NCI-H69 (cell line): ENCODE measurements at regions not wholly inside any gene's neighbourhood (a gene's known extent, or its start where the extent isn't known, plus 50 kb on each side); places are given as distances from the start of the nearest gene placed in this dataset.
"Not testable (repeated sequence)": the region's sequence is repeated elsewhere in the genome, so short reads cannot be mapped to it uniquely, and the experiment has no call there.

ENCODE experiments used
- DNase-seq: peaks from one replicate; lab custom pipeline; 2025; lab: John Stamatoyannopoulos, UW

DNA sequence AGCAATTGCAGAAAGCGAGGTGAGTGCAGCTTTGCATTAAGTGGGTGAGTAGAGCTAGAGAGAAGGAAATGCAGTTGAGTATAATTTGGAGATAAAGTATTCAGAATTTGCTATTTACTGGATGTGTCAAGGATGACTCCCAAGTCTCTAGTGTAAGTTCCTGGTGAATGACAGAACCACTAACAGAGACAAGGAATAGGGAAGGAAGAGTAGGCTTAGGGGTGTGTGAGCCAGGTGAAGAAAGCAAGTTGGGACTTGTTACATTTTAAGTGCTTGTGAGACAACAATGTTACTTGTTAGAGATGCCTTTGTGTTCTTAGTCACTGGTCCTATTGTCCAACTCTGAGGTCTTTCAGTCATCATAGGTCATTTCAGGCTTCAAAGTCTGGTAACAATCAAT lies 70.8 kb downstream of the TBC1D26 start:
- DNase-seq: not testable (repeated sequence)

DNA sequence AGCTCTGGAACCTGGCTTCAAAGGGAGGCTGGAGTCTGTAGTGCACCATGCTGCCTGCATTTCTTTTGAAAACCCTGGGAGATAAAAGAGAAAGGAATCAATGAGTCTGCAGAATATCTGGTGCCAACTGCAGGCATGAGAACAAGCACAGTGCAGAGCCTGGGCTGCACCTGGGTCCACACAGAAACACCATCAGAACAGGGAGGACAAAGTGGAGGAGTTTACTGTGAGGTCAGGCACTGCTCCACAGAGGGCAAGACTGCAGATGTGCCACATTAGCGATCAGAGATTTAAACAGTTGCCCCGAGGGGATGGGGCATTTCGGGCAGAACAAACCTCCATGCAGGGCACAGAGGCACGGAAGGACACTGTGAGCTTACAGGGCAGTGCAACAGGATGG lies 74.7 kb downstream of the TBC1D26 start:
- not testable (repeated sequence) for DNase-seq

- DNase-seq: not testable (repeated sequence)
Observed at GRCh38 chr17:15813388-15813787, 81.3 kb downstream of the TBC1D26 start.

DNA sequence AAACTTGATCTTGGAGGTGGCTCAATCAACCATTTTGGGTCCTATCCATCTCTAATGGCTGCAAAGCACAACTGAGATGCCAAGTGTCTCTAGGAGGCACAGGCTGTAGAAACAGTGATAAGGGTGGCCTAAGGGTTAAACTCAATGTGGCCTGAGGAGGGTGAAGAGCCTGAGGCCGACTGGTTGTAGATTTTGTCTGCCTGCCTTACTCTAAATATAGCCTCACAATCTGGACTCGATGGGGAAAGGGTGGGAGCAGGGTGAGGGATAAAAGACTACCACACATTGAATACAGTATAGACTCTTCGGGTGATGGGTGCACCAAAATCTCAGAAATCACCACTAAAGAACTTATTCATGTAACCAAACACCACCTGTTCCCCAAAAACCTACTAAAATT lies 81.9 kb downstream of the TBC1D26 start:
- not testable (repeated sequence) for DNase-seq

DNA sequence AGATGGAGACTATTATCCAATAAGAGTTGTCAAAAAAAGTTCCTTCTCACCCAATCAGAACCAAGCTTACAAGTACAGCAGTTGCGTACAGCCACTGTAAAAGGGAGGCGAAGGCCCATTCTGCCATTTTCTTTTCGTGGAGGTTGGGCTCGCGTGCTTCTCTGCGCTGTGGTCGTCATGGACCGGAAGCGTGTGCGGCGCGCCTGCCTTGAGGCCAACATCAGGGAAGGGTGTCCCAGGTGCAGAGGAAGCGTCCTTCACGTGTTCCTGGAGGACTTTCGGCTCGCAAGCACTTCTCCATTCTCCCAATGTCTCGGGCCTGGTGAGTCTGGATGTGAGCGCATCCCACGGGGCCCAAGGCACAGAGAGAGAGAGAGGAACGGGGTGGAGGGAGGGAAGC lies 85.8 kb downstream of the TBC1D26 start:
- DNase-seq: not testable (repeated sequence)

DNA sequence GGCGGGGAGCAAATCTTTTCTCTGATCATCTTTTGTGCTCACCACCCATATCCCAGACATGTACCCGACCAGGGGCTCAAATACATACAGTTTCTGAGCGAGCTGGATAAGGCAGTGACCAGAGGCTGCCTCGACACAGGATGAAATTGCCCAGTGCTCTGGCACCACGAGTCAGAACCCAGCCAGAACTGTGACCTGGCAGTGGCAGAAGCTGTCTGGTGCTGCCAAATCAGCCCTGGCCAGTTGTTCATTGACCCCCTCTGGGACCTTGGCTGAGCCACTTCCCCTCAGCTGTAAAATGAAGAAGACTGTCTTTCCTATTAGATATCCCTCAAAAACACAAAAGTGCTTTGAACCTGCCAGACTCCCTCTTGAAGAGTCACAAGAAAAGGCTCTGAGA lies 90.2 kb downstream of the TBC1D26 start:
- DNase-seq: not testable (repeated sequence)

DNA sequence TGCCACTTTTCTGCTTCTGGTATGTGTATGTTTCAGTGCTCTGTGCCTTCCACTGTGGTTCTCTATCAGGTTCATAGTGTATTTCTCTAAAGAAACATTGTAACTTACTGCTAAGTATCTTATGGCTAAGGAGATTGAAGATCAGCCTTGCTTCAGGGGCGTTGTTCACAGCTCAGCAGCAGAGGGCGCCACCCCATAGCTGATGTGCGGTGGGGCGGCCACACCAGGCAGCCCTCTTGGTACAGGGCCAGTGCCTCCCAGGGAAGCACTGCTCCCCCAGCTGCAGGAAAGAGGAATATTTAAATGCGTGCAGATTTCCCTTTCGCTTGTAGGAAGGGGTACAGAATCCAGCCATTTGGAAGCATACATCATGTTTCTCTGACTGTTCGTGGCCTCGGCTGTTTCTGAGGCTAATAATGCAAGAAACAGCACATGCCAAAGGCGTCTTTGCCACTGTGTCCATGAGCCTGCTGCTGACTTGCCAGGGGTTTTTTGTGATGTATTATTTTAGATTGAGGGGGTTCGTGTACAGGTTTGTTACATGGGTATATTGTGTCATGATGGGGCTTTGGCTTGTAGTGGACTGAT lies 96.7 kb downstream of the TBC1D26 start:
- DNase-seq: peak; percentile 58

DNA sequence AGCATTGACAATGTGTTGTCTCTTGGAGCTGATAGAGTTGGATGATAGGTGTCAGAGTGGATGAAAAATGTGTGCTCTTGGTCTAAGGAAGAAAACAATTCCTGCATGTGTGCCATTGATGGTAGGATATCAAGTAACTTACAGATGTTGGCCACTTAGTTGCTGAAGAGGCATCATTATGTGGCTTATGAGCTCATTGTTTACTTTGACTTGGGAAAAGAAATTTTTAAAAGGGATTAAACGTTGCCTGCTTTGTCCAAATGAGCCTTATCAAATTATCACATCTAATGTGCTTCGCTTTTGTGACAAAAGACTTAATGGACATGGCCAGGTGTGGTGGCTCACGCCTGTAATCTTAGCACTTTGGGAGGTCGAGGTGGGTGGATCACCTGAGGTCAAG lies 98.1 kb downstream of the TBC1D26 start:
- DNase-seq: peak; percentile 79

GRCh38 chr17:15831182-15831581 lies 99.1 kb downstream of the TBC1D26 start:
- not testable (repeated sequence) for DNase-seq

DNA sequence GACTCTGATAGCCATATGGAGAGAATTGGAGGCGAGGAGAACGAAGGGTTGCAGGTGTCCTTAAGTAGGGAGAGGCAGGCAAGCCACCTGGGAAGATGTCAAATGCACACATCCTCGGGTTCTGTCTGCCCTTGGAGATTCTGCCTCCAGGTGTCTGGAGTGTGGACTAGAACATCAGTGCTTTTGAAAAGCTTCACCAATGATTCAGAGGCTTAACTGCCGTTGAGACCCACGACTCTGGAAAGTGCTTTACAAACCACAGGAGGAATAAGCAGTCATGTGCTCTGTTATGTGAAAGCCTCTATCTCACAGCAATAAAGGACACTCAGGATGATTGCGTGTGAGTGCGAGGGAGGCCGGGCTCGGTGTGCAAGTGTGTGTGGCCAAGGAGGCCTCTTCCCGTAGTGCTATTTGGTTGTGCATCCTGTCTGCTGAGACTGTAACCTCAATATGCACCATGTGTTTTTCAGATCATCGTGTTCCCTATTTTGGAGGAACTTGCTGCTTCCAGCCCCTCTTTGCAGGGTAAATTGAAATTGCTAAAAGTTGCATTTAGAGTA lies 100.9 kb downstream of the TBC1D26 start:
- DNase-seq: not testable (repeated sequence)

DNA sequence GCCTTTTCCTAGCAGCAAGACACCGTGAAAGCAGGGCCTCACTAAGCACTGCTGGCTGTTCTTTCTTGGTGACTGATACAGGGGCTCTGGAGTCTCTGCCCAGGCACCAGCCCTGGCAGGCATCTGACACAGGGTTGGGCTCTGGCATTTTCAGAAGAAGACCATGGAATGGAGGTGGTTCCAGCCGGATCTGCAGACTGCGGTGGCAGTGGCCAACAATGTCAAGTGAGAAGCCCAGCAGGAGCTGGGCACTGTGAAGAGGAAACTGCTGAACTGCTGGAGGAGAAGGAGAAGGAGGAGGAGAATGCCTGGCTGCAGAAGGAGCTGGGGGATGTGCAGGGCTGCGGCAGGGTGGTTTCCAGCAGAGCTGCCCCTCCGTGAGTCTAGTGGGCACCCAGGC lies 101.8 kb downstream of the TBC1D26 start:
- DNase-seq: not testable (repeated sequence)

GRCh38 chr17:15835481-15835880 lies 103.4 kb downstream of the TBC1D26 start:
- not testable (repeated sequence) for DNase-seq

DNA sequence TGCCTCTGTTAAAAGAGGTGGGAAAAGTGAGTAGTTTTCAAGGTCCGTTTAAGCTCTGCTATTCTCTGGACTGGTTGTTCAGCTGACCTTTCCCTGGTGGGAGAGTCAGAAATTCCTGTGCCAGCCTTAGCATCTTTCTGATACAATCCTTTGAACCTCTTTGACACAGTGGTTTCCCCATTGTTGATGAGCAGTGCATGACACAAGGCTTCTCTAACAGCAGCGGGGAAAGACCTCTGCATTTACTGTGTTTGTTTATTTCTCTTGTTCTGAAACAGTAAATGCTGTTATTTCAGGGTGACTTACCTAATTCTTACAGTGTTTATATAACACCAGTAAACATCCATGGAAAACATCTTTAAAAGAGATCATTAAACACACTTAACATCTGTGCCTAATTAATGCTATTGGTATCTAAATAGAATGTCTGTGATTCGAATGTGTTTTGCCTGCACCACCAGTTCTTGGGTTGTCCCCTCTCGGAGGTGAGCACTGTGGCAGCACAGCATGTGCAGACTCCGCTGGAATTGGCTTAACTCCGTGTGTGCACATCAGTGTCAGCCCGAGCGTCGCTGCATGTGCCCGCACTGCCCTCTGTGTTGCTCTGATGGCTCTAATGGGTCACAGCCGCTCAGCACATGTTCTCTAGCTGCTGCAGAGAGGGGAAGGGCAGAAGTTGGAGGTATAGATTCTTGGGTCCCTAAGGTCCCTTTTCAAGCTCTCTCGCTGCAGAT lies 104.3 kb downstream of the TBC1D26 start:
- not testable (repeated sequence) for DNase-seq

GRCh38 chr17:15836991-15837390 lies 104.9 kb downstream of the TBC1D26 start:
- DNase-seq: not testable (repeated sequence)

DNA sequence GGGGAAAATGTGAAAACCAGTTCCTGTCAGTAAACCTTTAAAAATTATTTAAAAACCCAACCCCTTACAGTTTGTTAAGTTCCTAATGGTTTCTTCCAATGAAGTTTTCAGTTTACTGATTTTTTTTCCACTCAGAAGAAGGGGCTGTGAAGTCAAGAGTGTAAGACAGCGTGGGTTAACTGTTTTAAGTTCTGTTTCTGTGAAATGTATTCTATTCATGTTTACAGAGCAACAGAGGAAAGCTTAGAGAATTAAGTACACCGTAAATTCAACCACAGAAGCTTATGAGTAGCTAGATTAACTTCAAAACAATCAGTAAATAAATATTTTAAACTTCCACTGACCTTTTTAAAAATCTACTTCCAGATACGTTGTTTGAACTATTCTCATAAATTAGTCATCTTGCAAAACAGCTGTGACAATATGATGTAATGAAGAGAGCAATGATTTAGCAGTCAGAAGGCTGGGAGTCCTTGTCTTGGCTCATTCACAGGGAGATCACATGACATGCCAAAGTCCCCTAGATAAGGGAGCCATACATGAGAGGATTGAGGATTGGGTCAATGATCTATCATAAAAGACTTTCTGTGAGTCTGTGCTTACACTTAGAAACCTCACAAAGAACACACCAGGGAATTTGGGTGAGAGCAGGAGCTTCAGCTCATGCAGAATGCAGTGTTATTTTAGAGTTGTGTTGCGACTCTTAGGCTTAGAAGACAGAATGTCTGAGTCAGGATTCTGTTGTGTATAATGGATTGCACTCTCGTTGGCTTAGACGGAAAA lies 97.3 kb upstream of the ADORA2B start:
- not testable (repeated sequence) for DNase-seq

DNA sequence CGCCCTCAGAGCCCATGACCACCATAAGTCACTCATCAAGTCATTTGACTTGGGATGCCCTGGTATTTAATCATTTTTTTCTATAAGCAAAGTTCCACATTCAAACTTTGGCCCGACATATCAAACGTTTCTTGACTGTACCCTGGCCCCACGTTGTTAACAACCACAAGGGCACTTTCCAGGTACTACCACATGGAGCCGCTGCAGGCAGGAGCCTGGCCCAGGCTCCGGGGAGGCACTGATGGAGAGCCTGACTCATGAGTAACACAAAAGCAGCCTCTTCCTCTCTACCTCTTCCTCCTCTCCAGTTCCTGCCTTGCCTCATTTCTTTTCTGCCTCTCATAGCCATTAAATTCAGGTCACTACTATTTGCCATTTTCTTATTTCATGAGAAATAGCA lies 95.9 kb upstream of the ADORA2B start:
- not testable (repeated sequence) for DNase-seq

DNA sequence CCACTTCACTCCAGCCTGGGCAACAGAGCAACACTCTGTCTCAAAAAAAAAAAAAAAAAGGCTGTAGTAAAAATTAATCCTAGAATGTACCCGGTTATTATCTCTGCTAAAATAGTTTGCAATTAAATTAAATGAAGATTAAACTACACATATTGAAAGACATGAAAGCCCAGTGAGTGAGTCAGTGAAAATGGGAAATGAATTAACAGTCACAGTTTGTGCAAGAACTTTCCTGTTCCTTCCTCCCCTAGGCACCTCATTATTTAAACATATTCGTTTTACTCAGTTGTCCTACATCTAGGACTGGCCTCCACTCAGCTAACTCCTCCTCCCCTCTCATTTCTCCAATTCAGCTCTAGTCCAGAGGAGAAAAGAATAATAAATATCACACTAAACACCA lies 94.9 kb upstream of the ADORA2B start:
- not testable (repeated sequence) for DNase-seq

DNA sequence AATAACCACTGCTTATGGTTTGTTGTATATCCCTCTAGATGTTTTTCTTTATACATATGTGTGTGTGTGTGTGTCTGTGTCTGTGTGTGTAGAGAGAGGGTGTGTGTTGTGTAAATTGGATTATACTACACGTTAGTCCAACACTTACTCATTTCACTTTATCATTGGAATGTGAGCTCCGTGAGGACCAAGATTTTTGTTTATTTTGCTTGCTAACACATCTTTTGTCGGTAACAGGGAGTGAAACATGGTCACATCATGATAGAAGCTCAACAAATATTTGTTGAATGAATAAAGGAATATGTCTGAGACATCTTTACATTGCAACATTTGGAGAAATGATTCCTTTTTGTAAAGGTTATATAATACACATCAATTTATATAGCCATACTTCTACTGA lies 94.2 kb upstream of the ADORA2B start:
- not testable (repeated sequence) for DNase-seq

- not testable (repeated sequence) for DNase-seq
Observed at GRCh38 chr17:15852863-15853262, 92.1 kb upstream of the ADORA2B start.

DNA sequence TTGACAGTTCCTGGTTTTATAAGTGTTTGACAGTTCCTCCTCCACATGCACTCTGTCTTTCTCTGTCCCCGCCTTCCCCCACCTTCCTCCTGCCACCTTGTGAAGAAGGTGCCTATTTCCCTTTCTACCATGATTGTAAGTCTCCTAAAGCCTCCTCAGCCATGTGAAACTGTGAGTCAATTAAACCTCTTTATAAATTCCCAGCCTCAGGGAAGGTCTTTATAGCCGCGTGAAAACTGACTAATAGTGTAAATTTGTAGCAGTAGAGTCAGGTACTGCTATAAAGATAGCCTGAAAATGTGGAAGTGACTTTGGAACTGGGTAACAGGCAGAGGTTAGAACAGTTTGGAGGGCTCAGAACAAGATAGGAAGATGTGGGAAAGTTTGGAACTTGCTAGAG lies 88.7 kb upstream of the ADORA2B start:
- DNase-seq: not testable (repeated sequence)

- DNase-seq: not testable (repeated sequence)
Observed at GRCh38 chr17:15856745-15857144, 88.2 kb upstream of the ADORA2B start.

DNA sequence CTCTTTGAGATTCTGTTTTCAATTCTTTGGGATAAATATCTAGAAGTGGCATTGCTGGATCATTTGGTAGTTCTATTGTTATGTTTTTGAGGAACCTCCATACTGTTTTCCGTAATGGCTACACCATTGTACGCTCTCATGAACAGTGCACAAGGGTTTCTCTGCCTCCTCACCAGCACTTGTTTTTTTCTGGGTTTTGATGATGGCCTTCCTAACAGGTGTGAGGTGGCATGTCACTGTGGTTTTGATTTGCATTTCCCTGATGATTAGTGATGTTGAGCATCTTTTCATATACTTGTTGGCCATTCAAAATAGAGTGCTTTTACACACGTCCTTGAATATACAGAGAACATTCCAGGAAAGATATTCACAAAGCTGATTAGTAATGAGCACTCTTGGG lies 86.8 kb upstream of the ADORA2B start:
- DNase-seq: not testable (repeated sequence)
